NCI-H2227 treated with DMSO at 0.1 percent for 48 hours (cell line): ENCODE measurements at regions not wholly inside any gene's neighbourhood (a gene's known extent, or its start where the extent isn't known, plus 50 kb on each side); places are given as distances from the start of the nearest gene placed in this dataset.
"Not testable (repeated sequence)": the region's sequence is repeated elsewhere in the genome, so short reads cannot be mapped to it uniquely, and the experiment has no call there.

Source experiments
- DNase-seq: peaks from one replicate; lab custom pipeline; 2025; lab: John Stamatoyannopoulos, UW

GRCh38 chr5:167412556-167412955 is 878.9 kb upstream of the WWC1 start:
- no peak for DNase-seq

- DNase-seq = no peak
Measured at GRCh38 chr5:167413506-167413905, 877.9 kb upstream of the WWC1 start.

- no peak for DNase-seq
Measured at GRCh38 chr5:167414611-167415010, 876.8 kb upstream of the WWC1 start.

- no peak for DNase-seq
Measured at GRCh38 chr5:167415779-167416746, 875.4 kb upstream of the WWC1 start.

- DNase-seq = no peak
Measured at GRCh38 chr5:167417662-167418061, 873.8 kb upstream of the WWC1 start.

- DNase-seq = no peak
Measured at GRCh38 chr5:167425161-167425560, 866.3 kb upstream of the WWC1 start.

GRCh38 chr5:167426501-167426900 is 864.9 kb upstream of the WWC1 start:
- DNase-seq = no peak

- not testable (repeated sequence) for DNase-seq
Measured at GRCh38 chr5:167427641-167428040, 863.8 kb upstream of the WWC1 start.

- DNase-seq = no peak
Measured at GRCh38 chr5:167440846-167441245, 850.6 kb upstream of the WWC1 start.

- no peak for DNase-seq
Measured at GRCh38 chr5:167442922-167443321, 848.5 kb upstream of the WWC1 start.

GRCh38 chr5:167447466-167448375 is 843.7 kb upstream of the WWC1 start:
- no peak for DNase-seq

GRCh38 chr5:167448376-167448775 is 843.1 kb upstream of the WWC1 start:
- DNase-seq = no peak

GRCh38 chr5:167451076-167451475 is 840.4 kb upstream of the WWC1 start:
- no peak for DNase-seq

GRCh38 chr5:167452136-167452535 is 839.3 kb upstream of the WWC1 start:
- no peak for DNase-seq

- no peak for DNase-seq
Measured at GRCh38 chr5:167453246-167454030, 838.0 kb upstream of the WWC1 start.

GRCh38 chr5:167458412-167458811 is 833.0 kb upstream of the WWC1 start:
- DNase-seq = no peak

GRCh38 chr5:167460449-167461020 is 830.9 kb upstream of the WWC1 start:
- DNase-seq = no peak

- DNase-seq = no peak
Measured at GRCh38 chr5:167463939-167464338, 827.5 kb upstream of the WWC1 start.

GRCh38 chr5:167466992-167467391 is 824.5 kb upstream of the WWC1 start:
- no peak for DNase-seq

GRCh38 chr5:167472566-167473108 is 818.8 kb upstream of the WWC1 start:
- no peak for DNase-seq

- DNase-seq = no peak
Measured at GRCh38 chr5:167478188-167478587, 813.3 kb upstream of the WWC1 start.
